Neutrophil (primary cell): ENCODE measurements at regions not wholly inside any gene's neighbourhood (a gene's known extent, or its start where the extent isn't known, plus 50 kb on each side); places are given as distances from the start of the nearest gene placed in this dataset.

Experiments
- H3K27ac ChIP-seq: fragments of 200-600 bp; sonication (generic); 2 replicates; pipeline ENCODE4 v1.5.1; 2016; ENCODE audit warnings: mild to moderate bottlenecking, moderate library complexity
- H3K27me3 ChIP-seq: fragments of 200-600 bp; sonication (generic); 2 replicates; pipeline ENCODE4 v1.6.0; 2016; ENCODE audit warnings: mild to moderate bottlenecking
- H3K36me3 ChIP-seq: fragments of 200-600 bp; sonication (generic); 2 replicates; pipeline ENCODE4 v1.5.1; 2017
- H3K4me1 ChIP-seq, 2 experiments: fragments of 200-600 bp in 1 of 2; sonication (generic) in 1 of 2; 1 replicate in 1 of 2; 2 replicates in 1 of 2; pipeline versions ENCODE4 v1.5.1 to v1.6.1; 2013 to 2016; ENCODE audit warnings: low read depth in 1 of 2, low read length in 1 of 2, mild to moderate bottlenecking in 1 of 2, moderate library complexity in 1 of 2; ENCODE audit not compliant: control insufficient read depth in 1 of 2, insufficient read depth in 1 of 2
- H3K4me3 ChIP-seq, 2 experiments: fragments of 200-600 bp in 1 of 2; sonication (generic) in 1 of 2; 1 replicate in 1 of 2; 2 replicates in 1 of 2; pipeline ENCODE4 v1.5.1; 2013 to 2016; ENCODE audit warnings: low read depth in 1 of 2, low read length in 1 of 2, mild to moderate bottlenecking in 1 of 2, moderate library complexity in 1 of 2
- H3K9me3 ChIP-seq: fragments of 200-600 bp; sonication (generic); 2 replicates; pipeline ENCODE4 v1.5.1; 2016
- CTCF ChIP-seq: fragments of 200-600 bp; sonication (generic); IDR thresholded peaks from 2 replicates; pipeline ENCODE4 v1.5.1; 2016; ENCODE audit warnings: antibody characterized with exemption

- Histone ChIP-seq H3K9me3 (no peaks in the 10 kb centered on the region), H3K36me3 (no peaks in the 10 kb centered on the region), H3K27me3 (no peaks in the 10 kb centered on the region), H3K4me1 (no peaks in the 10 kb centered on the region), H3K27ac (no peak overlapping the region), H3K4me3 (no peak overlapping the region)
- TF ChIP-seq CTCF, result no peak
Observed at GRCh38 chr12:29081101-29081500, 68.0 kb upstream of the FAR2 start.

- Histone ChIP-seq H3K4me3 (no peak overlapping the region), H3K27ac (no peak overlapping the region), H3K9me3 (no peaks in the 10 kb centered on the region), H3K27me3 (no peaks in the 10 kb centered on the region), H3K4me1 (no peaks in the 10 kb centered on the region), H3K36me3 (no peaks in the 10 kb centered on the region)
- TF ChIP-seq CTCF, result no peak
Observed at GRCh38 chr12:29082522-29082921, 66.6 kb upstream of the FAR2 start.

- H3K9me3 ChIP-seq, result no peaks in the 10 kb centered on the region
Observed at GRCh38 chr12:29086325-29087271, 62.5 kb upstream of the FAR2 start.

GRCh38 chr12:29088611-29089219 lies 60.4 kb upstream of the FAR2 start:
- Histone ChIP-seq H3K27me3 (no peaks in the 10 kb centered on the region), H3K4me3 (no peak overlapping the region), H3K9me3 (no peaks in the 10 kb centered on the region), H3K27ac (no peak overlapping the region), H3K36me3 (no peaks in the 10 kb centered on the region), H3K4me1 (no peaks in the 10 kb centered on the region)
- TF ChIP-seq CTCF, result peak; percentile 17

More at GRCh38 chr12:29086325-29087271, 62.5 kb upstream of the FAR2 start:
- TF ChIP-seq CTCF, result no peak
- Histone ChIP-seq H3K4me1 (no peaks in the 10 kb centered on the region), H3K27ac (no peak overlapping the region), H3K36me3 (no peaks in the 10 kb centered on the region), H3K4me3 (no peak overlapping the region), H3K27me3 (no peaks in the 10 kb centered on the region)
